ENCODE measurements at regions not wholly inside any gene's neighbourhood (a gene's known extent, or its start where the extent isn't known, plus 50 kb on each side); places are given as distances from the start of the nearest gene placed in this dataset.

DNA sequence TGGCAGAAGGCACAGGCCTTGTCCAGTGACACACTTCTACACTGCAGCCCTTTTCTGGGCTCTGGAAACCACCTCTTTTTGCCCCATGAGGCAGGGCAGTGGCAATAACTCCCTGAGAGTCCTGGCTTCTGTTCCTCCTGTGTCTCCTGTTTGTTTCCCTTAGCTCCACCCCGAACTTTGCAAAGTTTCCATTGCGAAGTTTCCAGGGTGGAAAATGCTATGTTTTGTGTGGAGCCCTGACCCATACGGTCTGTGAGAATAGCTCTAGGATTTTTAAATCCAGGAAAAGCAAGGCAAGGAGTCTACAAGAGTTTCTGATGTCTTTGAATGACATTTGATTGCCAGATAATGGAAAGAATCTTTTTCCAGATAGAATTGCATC is 92.2 kb upstream of the AKR1E2 start:
- BruUV-seq (replicated peaks) = no TSS peak

DNA sequence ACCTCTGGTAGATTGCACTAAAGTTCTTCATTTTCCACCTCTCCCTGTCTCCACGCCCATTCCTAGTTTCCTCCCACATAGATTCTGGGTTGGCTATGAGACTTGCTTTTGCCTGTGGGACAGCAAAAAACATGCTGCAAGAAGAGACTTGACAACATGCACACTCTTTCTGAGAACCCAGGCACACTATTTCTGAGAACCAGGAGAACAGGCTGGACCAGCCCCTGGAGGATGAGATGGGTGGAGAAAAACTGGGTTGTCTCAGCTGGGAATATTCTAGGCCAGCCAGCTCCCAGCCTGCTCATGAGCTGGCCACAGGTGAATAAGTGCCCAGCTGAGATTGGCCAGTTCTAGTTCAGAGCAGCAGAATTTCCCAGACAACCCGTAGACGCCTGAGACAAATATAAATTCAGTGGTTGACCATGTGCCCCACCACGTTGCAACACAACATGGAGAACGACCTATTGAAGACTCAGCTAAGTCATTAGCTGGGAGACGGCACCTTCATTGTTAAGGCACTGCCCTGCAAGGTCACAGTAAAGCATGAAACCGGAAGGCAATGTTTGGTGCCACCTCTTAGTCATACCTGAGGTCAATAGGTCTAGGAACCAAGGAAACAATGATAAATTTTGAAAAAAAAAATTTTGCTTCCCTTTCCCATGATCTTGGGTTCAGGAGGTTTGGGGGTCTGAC is 92.7 kb upstream of the AKR1E2 start:
- CTCF ChIA-PET = interaction anchor here (0.6 to 1.6 kb wide), 5 partner anchors 30 to 122 kb away, joined by 3 to 6 read pairs (median 5); no protein-coding TSS in a partner anchor
- Mint-ChIP-seq H3K36me3 (ENCODE audit: insufficient read depth, unreplicated experiment) (peaks cover 41% of the 10 kb centered on the region), H3K9me3 (ENCODE audit: low read depth, unreplicated experiment) (no peaks in the 10 kb centered on the region), H3K4me3 (ENCODE audit: low read depth, unreplicated experiment) (peak overlapping the region; percentile 61), H3K27me3 (ENCODE audit: unreplicated experiment) (no peaks in the 10 kb centered on the region), H3K4me1 (ENCODE audit: low read depth, unreplicated experiment) (peaks cover 54% of the 10 kb centered on the region), H3K27ac (ENCODE audit: unreplicated experiment) (peak overlapping the region; percentile 99)
- intact Hi-C loops (cut with micrococcal nuclease; ENCODE audit: unreplicated experiment) = loop anchor here (2.0 kb wide), 2 partner anchors 30 to 56 kb away; no protein-coding TSS in a partner anchor
- peak; percentile 81 for DNase-seq
- BruUV-seq (replicated peaks) = no TSS peak
- TF ChIP-seq, protein P1, sequence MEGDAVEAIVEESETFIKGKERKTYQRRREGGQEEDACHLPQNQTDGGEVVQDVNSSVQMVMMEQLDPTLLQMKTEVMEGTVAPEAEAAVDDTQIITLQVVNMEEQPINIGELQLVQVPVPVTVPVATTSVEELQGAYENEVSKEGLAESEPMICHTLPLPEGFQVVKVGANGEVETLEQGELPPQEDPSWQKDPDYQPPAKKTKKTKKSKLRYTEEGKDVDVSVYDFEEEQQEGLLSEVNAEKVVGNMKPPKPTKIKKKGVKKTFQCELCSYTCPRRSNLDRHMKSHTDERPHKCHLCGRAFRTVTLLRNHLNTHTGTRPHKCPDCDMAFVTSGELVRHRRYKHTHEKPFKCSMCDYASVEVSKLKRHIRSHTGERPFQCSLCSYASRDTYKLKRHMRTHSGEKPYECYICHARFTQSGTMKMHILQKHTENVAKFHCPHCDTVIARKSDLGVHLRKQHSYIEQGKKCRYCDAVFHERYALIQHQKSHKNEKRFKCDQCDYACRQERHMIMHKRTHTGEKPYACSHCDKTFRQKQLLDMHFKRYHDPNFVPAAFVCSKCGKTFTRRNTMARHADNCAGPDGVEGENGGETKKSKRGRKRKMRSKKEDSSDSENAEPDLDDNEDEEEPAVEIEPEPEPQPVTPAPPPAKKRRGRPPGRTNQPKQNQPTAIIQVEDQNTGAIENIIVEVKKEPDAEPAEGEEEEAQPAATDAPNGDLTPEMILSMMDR (IDR thresholded peaks at IDR 0.05; ENCODE audit: unreplicated experiment) = no peak

More for the DNA sequence above, 92.2 kb upstream of the AKR1E2 start:
- Mint-ChIP-seq H3K36me3 (ENCODE audit: insufficient read depth, unreplicated experiment) (peaks cover 41% of the 10 kb centered on the region), H3K9me3 (ENCODE audit: low read depth, unreplicated experiment) (no peaks in the 10 kb centered on the region), H3K27ac (ENCODE audit: unreplicated experiment) (peak overlapping the region; percentile 99), H3K4me1 (ENCODE audit: low read depth, unreplicated experiment) (peaks cover 59% of the 10 kb centered on the region), H3K27me3 (ENCODE audit: unreplicated experiment) (no peaks in the 10 kb centered on the region), H3K4me3 (ENCODE audit: low read depth, unreplicated experiment) (peak overlapping the region; percentile 61)
- DNase-seq = peak; percentile 32
- intact Hi-C loops (cut with micrococcal nuclease; ENCODE audit: unreplicated experiment) = loop anchor here (2.0 kb wide), 2 partner anchors 29 to 57 kb away; no protein-coding TSS in a partner anchor
- TF ChIP-seq, protein P1 (IDR thresholded peaks at IDR 0.05; ENCODE audit: unreplicated experiment) = no peak
- CTCF ChIA-PET = interaction anchor here (0.9 to 1.6 kb wide), 4 partner anchors 30 to 47 kb away, joined by 4 to 6 read pairs (median 5); no protein-coding TSS in a partner anchor

GRCh38 chr10:4730998-4731397 is 95.0 kb upstream of the AKR1E2 start:
- no peak for DNase-seq
- no TSS peak for BruUV-seq (replicated peaks)
- H3K4me1 Mint-ChIP-seq (ENCODE audit: low read depth, unreplicated experiment) = peaks cover 52% of the 10 kb centered on the region
- peaks cover 51% of the 10 kb centered on the region for H3K36me3 Mint-ChIP-seq (ENCODE audit: insufficient read depth, unreplicated experiment)
- H3K4me3 Mint-ChIP-seq (ENCODE audit: low read depth, unreplicated experiment) = no peak overlapping the region
- intact Hi-C loops (cut with micrococcal nuclease; ENCODE audit: unreplicated experiment) = no loop called here
- no peaks in the 10 kb centered on the region for H3K9me3 Mint-ChIP-seq (ENCODE audit: low read depth, unreplicated experiment)
- peak overlapping the region; percentile 99 for H3K27ac Mint-ChIP-seq (ENCODE audit: unreplicated experiment)
- CTCF ChIA-PET = no interaction called here
- TF ChIP-seq, protein P1 (IDR thresholded peaks at IDR 0.05; ENCODE audit: unreplicated experiment) = no peak
- H3K27me3 Mint-ChIP-seq (ENCODE audit: unreplicated experiment) = no peaks in the 10 kb centered on the region

DNA sequence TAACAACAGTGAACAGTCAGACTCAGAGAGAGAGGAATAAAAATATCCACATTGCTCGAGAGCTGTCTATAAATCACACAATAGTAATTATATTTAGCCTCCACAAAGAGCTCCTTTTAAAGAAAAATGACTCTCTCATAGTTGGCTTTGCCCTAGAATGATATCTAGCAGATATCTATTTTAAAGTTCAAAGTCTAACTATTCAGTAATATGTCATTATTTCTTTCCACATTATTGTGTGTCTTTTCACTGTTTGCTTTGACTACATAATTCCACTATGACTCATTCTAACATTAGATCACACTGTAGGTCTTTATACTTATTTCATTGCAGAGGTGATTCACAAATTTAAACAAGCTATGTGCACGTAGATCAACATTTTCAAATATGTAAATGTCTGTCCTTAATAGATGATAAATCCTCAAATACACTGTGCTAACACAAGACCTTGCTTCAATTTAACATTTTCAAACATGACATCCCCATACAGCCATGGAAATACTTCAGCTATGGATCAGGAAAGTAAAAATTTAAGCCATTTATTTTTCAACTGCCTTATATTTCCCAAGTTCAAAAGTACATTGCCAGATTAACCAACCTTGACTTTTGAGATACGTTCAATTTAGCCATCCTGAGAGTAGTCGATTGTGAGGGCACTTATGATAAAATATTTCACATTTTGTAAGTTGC is 99.9 kb upstream of the AKR1E2 start:
- no peaks in the 10 kb centered on the region for H3K27me3 Mint-ChIP-seq (ENCODE audit: unreplicated experiment)
- CTCF ChIA-PET = interaction anchor here (0.6 to 1.8 kb wide), 14 partner anchors 12 to 861 kb away, joined by 3 to 15 read pairs (median 4); no protein-coding TSS in a partner anchor
- BruUV-seq (replicated peaks) = no TSS peak
- H3K9me3 Mint-ChIP-seq (ENCODE audit: low read depth, unreplicated experiment) = peaks cover 2% of the 10 kb centered on the region
- H3K4me1 Mint-ChIP-seq (ENCODE audit: low read depth, unreplicated experiment) = peaks cover 34% of the 10 kb centered on the region
- no peak for DNase-seq
- H3K36me3 Mint-ChIP-seq (ENCODE audit: insufficient read depth, unreplicated experiment) = peaks cover 14% of the 10 kb centered on the region
- peak overlapping the region; percentile 53 for H3K4me3 Mint-ChIP-seq (ENCODE audit: low read depth, unreplicated experiment)
- intact Hi-C loops (cut with micrococcal nuclease; ENCODE audit: unreplicated experiment) = loop anchor here (2.0 to 5.0 kb wide), 5 partner anchors 41 to 914 kb away; no protein-coding TSS in a partner anchor
- peak overlapping the region; percentile 95 for H3K27ac Mint-ChIP-seq (ENCODE audit: unreplicated experiment)
- TF ChIP-seq, protein P1 (IDR thresholded peaks at IDR 0.05; ENCODE audit: unreplicated experiment) = no peak

All from Calu3 (cell line).